HG02571 (cell line): ENCODE measurements at regions not wholly inside any gene's neighbourhood (a gene's known extent, or its start where the extent isn't known, plus 50 kb on each side); places are given as distances from the start of the nearest gene placed in this dataset.
"Not testable (repeated sequence)": the region's sequence is repeated elsewhere in the genome, so short reads cannot be mapped to it uniquely, and the experiment has no call there.

Experiments
- ATAC-seq: cut with Tn5 transposase; IDR thresholded peaks from one replicate; pipeline ENCODE4 v1.9.1; 2021; ENCODE audit warnings: mild to moderate bottlenecking, moderate library complexity; ENCODE audit not compliant: unreplicated experiment

DNA sequence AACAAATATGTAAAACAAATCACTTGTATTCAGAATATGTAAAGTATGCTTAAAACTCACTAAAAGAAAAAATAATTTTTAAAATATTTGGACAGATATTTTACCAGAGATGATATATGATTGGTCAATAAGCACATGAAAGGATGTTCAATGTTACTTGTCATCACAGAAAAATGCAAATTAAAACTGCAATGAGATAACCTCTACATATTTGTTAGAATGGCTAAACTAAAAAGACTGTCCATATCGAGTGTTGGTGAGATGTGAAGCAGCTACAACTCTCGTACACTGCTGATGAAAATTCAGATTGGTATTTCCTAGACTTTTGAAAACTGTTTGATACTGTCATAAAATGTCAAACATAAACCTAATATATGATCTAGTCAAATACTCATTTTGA lies 685.1 kb downstream of the DTWD2 start:
- ATAC-seq = no peak

DNA sequence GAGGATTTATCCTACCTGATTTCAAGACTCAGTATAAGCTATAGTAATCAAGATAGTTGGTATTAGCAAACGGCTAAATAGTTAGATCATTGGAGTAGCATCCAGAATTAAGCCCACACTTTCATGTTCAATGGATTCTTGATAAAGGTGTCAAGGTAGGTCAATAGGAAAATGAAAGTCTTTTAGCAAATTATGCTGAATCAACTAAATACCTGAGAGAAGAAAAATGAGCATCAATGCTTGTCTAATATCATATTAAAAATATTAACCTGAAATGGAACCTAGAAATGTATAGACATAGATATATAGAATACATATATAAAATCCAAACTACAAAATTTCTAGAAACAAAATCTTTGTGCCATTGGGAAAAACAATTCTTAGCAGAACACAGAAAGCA lies 685.6 kb downstream of the DTWD2 start:
- ATAC-seq = no peak

DNA sequence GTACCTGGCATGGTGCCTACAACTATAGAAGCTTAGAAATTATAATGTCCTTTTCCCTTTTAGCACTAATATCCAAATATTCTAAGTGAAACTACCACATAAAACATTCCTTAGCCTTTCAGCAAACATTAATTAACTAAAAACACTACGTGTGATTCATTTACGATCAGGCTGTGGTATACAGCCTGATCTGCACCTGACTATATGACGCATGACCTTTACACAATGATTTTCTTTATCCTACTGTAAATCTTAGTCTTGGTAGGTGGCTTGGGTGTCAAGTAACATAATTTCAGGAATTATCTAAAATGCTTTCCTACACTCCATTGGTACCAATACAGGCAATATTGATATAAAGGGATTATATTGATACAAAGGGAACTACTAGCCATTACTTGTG lies 686.7 kb downstream of the DTWD2 start:
- no peak for ATAC-seq

DNA sequence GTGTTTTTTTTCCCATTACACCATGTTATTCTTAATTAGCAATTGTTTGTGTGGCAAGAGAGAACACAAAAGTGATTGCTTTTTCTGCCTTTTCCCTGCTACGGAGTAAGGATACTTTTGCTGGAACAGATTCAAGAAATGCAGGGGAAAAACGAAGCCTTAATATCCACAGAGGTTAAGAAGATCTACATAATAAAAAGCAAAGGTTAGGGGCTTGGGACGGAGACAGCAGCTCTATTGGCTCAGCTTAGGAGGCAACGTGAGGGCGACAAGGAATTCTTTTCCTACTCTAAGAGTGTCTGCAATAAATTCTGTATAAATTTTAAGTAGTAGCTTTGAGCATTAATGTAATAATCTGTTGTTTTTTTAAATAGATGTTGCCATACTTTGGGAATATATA lies 693.3 kb downstream of the DTWD2 start:
- ATAC-seq = no peak

DNA sequence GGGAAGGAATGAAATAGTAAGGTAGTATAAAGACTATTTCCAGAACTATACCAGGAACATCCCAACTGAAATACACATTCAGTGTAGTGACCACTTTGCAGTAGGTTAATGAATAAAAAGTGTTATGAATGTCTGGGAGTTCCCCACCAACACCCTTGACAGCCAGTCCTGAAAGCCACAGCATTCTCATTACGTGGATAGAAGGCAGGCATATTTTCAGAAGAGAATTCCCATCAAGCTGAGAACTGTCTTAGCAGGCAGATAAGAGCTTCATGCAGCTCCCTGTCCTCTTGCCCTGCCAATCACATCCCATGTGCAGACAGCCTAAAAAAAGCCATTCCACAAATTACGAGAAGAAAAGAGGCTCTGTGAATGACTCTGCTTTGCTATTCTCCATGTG lies 695.0 kb downstream of the DTWD2 start:
- ATAC-seq = no peak

DNA sequence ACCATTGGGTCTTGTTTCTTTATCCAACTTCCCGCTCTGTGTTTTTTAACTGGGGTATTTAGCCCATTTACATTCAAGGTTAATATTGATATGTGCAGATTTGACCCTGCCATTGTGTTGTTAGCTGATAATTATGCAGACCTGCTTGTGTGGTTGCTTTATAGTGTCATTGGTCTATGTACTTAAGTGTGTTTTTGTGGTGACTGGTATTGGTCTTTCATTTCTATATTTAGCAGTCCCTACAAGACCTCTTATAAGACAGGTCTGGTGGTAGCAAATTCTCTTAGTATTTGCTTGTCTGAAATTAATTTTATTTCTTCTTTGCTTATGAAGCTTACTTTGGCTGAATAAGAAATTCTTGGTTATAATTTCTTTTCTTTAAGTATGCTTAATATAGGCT lies 698.1 kb downstream of the DTWD2 start:
- ATAC-seq = no peak

DNA sequence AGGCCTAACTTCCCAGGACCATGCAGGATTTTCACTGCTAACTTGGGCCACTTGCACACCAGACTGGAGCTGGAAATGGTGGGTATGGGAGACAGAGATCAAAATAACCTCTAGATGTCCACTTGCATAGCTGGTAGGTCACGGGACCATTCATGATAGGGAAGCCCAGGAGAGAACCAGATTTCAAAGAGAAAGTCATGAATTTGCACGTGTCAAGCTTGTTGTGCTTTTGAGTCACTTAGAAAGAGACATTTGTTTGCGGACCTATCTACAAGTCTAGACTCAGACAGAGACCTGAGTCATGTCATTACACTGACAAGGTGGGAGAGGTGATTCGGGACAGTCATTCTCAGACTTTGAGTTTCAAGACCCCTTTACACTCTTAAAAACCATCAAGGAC lies 704.1 kb downstream of the DTWD2 start:
- not testable (repeated sequence) for ATAC-seq

DNA sequence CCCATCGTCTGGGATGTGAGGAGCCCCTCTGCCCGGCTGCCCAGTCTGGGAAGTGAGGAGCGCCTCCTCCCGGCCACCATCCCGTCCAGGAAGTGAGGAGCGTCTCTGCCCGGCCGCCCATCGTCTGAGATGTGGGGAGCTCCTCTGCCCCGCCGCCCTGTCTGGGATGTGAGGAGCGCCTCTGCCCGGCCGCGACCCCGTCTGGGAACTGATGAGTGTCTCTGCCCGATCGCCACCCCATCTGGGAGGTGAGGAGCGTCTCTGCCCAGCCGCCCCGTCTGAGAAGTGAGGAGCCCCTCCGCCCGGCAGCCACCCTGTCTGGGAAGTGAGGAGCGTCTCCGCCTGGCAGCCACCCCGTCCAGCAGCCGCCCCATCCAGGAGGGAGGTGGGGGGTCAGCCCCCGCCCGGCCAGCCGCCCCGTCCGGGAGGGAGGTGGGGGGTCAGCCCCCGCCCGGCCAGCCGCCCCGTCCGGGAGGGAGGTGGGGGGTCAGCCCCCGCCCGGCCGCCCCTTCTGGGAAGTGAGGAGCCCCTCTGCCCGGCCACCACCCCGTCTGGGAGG lies 705.8 kb downstream of the DTWD2 start:
- not testable (repeated sequence) for ATAC-seq

DNA sequence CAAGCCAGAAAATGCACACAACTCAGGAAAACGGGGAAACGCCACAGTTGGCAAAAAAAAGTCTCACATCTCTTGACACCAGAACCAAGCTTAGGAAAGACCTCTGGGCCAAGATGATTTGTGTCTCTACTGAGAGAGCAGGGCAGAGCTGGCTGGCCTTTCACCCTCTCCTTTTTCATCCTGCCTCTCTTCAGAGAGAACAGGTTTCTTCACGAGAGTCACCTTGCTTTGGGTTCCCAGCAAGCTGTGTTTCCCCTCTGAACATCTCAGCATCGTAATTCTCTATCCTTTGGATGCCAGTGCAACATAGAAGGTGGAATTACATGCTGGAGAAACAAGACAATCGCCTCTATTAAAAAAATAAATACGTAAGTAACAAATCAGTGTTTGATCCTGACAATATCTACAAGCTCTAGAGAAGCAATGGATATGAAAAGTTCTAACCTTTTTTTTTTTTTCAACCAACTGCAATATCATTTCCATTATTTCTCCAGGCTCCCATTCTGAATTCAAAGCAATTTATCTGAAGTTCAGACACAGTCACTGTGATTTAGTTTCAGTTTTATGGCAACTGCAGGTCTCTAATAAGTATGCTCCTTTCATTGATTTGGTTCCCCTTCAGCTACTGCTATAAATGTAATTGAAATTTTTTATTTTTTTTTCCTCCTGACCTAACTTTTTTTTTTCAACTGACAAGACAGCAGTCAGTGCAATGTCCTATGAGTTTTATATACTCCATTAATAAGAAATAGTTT lies 708.6 kb downstream of the DTWD2 start:
- no peak for ATAC-seq

DNA sequence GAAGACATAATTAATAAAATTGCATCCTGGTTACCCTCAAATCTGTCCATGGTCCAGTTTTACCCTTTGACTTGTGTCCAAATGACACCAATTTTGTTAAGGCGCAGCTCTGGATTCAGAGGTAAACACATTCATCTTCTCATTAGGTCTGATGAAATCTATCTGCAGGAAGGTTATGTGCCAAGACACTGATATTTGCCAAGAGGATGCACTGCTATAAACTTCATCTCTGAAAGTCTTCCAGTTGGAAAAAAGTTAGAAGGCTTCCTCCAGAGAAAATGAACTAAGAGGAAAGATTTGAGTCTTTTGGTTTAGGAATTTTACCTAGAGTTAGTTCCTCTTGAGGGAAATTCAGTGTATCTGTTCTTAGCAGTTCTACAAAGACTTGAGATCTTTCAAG lies 717.8 kb downstream of the DTWD2 start:
- ATAC-seq = no peak

DNA sequence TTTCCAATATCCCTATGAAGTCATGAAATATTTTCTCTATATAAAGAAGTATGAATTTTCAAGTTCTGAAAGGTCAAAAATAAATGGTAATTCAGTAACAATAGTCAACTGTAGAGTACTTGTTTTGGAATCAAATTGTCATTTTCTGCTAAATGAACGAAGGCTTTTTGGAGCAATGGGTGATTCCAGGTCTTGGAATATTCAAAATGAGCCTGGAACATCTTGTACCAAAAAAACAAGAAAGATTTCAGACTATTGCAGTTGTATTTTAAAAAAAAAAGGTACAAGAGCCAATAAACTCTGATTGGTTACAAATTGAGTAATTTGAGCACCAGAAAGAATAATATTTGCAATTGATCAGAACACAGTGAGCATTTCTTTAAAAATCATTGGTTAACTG lies 730.1 kb downstream of the DTWD2 start:
- no peak for ATAC-seq

DNA sequence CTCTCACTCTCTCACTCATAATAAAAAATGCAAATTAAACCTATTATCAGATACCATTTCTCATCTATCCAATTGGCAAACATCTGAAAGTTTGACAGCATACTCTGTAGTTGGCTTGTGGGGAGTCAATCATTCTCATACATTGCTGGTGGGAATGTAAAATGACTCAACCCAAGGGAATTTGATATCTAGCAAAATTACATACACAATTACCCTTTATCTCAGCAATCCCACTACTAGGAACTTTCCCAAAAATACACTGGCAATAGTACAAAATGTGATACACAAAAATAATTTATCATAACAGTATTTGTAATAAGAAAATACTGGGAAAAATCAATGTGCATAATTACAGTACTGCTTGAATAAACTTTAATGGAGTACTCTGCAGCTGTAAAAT lies 731.3 kb downstream of the DTWD2 start:
- ATAC-seq = no peak

DNA sequence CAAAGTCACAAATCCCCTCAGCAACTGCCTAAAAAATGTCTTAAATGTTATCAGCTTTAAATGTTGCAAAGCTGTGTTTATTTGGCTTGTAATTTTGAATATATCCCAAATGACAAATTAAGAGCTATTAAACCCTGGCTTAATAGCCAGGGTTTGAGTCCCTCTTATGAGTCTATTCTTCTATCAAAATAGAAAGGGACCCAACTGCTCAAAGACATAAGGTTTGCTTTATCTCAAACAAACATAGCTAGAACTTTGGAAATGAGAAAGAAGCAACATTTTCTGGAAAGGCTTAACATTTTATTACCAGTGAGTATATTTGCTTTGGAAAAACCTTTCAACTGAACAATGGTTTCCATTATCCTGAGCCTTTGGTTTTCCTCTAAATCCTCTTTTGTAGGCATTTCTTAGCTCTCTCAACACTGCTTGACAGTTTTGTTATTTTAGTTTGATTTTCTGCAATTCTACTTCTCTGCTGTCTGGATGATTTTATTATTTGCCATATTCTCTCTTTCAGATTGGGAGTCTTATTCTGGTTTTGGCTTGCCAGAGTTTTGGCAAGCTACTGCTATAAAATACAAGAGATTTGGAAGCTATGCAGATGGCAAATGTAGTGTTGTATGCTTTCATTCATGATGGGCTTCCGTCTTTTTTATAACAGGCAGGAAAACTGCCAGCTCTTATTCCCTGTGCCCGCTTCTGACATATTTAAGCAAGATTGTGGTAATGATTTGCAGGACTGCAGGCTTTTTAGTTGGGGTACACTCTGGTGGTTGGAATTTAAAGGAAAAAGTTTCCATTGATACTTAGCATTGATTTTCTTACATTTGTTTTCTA lies 734.9 kb downstream of the DTWD2 start:
- ATAC-seq = no peak

DNA sequence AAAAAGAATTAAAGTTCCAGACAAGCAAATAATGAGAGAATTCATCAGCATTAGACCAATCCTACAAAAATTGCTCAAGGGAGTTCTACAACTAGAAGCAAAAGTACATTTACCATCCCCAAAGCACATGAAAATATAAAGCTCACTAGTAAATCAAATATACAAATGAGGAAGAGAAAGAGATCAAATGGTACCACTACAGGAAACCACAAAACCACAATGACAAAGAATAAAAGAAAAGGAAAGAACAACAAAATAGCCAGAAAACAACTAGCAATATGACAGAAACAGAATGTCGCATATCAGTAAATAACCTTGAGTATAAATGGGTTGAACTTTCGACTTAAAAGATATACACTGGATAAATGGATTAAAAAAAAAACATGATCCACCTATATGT lies 739.0 kb downstream of the DTWD2 start:
- ATAC-seq = no peak

DNA sequence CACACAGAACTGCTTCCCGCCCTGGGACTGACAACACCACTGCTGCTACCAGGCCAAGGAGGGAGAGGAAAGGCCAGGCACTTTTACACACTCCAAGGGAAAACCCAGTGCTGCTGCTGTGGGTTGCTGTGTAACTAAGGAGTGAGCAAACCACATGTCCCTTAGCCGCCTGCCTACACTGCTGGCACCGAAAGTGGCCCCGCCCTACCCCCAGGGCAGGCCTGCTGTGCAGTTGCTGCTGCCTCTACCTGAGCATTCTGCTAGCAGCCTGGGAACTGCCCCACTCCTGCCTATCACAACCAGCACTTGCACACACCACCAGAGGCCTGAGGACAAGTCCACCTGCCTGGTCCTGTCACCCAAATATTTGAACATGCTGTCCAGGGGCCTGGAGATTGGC lies 740.9 kb downstream of the DTWD2 start:
- no peak for ATAC-seq

DNA sequence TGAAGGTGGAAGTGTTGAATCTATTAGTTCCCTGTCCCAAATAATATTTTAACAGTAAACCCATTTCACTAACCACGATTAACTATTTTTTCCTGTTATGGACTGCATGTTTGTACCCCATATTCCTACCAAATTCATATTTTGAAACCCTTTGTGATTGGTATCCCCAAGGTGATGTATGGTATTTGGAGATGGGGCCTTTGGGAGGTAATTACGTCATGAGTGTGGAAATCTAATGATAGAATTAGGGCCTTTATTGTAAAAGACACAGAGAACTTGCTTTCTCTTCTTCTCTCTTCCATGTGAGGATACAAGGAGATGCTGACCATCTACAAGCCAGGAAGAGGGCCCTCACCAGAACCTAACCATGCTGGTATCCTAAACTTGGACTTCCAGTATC lies 744.7 kb downstream of the DTWD2 start:
- no peak for ATAC-seq

DNA sequence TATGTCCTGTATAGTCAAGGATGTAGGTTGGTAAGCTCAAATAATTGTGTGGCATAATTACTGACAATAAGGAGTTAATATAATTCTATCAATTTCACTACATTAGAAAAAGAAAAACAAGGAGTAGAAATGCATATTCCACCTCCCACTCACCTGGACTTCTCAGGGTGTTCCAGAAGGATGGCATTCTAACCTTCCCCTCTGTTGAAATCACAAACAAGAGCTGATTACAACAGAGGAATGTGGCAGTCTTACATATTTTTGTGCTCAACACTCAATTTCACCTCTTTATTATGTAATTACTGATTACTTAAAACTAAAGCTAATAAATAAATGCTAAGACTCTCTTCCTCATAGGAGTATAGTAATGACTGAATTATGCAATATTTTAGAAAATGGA lies 745.3 kb downstream of the DTWD2 start:
- no peak for ATAC-seq

DNA sequence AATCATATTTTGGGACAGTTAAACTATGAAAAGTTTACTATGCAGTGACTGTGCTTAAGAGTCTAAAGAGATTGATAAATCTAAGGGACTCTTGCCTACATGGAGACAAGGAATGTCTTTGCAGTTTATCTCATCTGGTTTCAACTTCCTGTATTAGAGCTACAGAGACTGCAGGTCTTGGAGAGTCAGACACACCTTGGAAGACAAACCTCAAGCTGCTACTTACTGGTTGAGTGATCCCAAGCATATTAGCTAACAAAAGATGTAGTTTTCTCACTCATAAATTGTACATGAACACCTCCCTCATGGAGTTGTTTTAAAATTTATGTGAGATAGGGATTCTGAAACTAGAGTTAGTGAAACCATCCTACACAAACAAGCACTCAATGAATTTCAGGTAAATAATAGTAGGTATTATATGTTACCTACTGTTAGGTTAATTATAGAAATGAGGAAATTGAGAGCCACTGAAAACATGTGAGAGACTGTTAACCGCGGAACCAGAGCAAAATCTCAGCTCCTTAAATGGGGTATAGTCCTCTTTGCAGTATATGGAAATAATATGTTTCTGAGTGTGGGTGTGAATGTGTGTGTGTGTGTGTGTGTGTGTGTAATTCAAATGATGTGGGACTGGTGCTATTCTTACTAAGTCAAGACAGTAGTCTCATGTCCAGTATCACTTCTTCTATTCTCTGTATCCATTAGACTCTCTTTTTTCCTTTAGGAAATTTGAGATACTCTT lies 752.1 kb downstream of the DTWD2 start:
- no peak for ATAC-seq

DNA sequence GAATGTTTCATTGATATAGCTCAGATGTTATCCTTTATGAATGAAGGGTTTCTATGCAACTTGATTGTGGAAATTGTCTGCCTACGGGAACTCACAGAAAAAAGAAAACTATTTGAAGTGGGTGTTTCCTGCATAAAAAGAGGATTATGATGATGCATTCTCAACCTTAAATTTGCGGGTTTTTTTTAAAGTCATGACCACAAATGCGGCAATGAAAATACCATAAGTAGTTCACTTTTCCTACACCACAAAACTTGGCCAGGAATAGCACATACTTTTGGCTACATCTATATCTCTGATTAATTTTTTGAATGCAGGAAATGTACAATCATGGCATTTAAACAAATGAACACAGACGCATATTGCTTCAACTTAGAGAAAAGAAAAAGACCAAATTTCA lies 754.7 kb downstream of the DTWD2 start:
- no peak for ATAC-seq

DNA sequence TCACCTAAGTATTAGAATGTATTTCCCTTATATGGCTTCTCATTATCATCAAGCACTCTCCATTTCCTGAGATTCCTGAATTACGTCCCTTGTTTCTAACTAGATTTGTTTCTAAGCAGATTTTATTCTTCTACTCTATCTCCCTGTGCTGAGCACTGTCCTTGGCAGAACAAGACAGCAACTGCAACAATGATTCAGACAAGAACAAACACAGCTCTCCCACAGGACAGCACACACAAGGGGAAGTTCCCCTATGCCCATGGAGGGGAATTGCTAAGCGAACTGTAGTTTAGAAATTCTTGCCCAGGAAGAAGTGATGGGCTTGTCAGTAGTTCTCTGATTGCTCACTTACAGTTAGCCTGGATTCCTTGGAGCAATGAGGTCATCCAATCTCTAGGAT lies 759.9 kb downstream of the DTWD2 start:
- no peak for ATAC-seq

DNA sequence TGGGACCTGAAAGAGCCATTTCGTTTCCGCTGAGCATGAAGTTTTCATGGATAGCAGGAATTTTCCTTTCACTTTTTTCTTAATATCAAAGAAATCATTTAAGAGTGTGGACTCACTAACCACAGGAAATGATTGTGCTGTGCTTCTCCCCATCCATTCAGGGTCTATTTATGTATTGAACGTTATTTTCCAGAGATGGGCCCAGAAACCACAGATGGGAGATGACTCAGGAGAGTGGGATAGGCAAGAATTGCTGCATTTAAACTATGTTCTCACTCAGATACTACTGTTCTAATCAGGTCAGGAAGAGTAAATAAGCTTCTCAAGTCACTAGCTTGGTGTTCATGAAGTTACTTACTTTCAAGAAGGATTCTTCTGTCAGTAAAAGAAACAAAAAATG lies 763.8 kb downstream of the DTWD2 start:
- ATAC-seq = no peak
